ENCODE measurements at regions not wholly inside any gene's neighbourhood (a gene's known extent, or its start where the extent isn't known, plus 50 kb on each side); places are given as distances from the start of the nearest gene placed in this dataset.

- DNase-seq (ENCODE audit: low read depth in 1 of 2, low spot score in 1 of 2): no peak
- TF ChIP-seq CTCF (IDR thresholded peaks at IDR 0.05; ENCODE audit: low read depth, low read length): no peak
- H3K27ac ChIP-seq: no peak overlapping the region
These were observed 64.5 kb upstream of the MYL10 start for GRCh38 chr7:101693498-101694091.

GRCh38 chr7:101698964-101699363 lies 69.9 kb upstream of the MYL10 start:
- no peaks in the 10 kb centered on the region for H3K27me3 ChIP-seq
- no peak overlapping the region for H3K27ac ChIP-seq
- H3K4me1 ChIP-seq (ENCODE audit: low read depth): no peaks in the 10 kb centered on the region
- H3K4me3 ChIP-seq: no peak overlapping the region
- H3K36me3 ChIP-seq: no peaks in the 10 kb centered on the region
- no peaks in the 10 kb centered on the region for H3K9me3 ChIP-seq (ENCODE audit: low read depth)
- TF ChIP-seq CTCF (IDR thresholded peaks at IDR 0.05; ENCODE audit: low read depth, low read length): no peak
- DNase-seq (ENCODE audit: low read depth in 1 of 2, low spot score in 1 of 2): no peak

More at GRCh38 chr7:101693498-101694091, 64.5 kb upstream of the MYL10 start:
- H3K4me1 ChIP-seq (ENCODE audit: low read depth): peaks cover 6% of the 10 kb centered on the region
- H3K36me3 ChIP-seq: no peaks in the 10 kb centered on the region
- H3K27me3 ChIP-seq: no peaks in the 10 kb centered on the region
- H3K9me3 ChIP-seq (ENCODE audit: low read depth): no peaks in the 10 kb centered on the region
- H3K4me3 ChIP-seq: no peak overlapping the region

GRCh38 chr7:101699399-101699798 lies 70.3 kb upstream of the MYL10 start:
- TF ChIP-seq CTCF (IDR thresholded peaks at IDR 0.05; ENCODE audit: low read depth, low read length): no peak
- H3K4me1 ChIP-seq (ENCODE audit: low read depth): no peaks in the 10 kb centered on the region

GRCh38 chr7:101699881-101700823 lies 71.1 kb upstream of the MYL10 start:
- DNase-seq (ENCODE audit: low read depth in 1 of 2, low spot score in 1 of 2): no peak
- Histone ChIP-seq H3K4me1 (ENCODE audit: low read depth) (no peaks in the 10 kb centered on the region), H3K27ac (no peak overlapping the region), H3K27me3 (no peaks in the 10 kb centered on the region), H3K9me3 (ENCODE audit: low read depth) (no peaks in the 10 kb centered on the region), H3K4me3 (no peak overlapping the region), H3K36me3 (no peaks in the 10 kb centered on the region)
- TF ChIP-seq CTCF (IDR thresholded peaks at IDR 0.05; ENCODE audit: low read depth, low read length): no peak

More at GRCh38 chr7:101699399-101699798, 70.3 kb upstream of the MYL10 start:
- DNase-seq (ENCODE audit: low read depth in 1 of 2, low spot score in 1 of 2): no peak
- Histone ChIP-seq H3K27me3 (no peaks in the 10 kb centered on the region), H3K36me3 (no peaks in the 10 kb centered on the region), H3K9me3 (ENCODE audit: low read depth) (no peaks in the 10 kb centered on the region), H3K4me3 (no peak overlapping the region), H3K27ac (no peak overlapping the region)

- no peak overlapping the region for H3K4me3 ChIP-seq
- no peak for TF ChIP-seq CTCF (IDR thresholded peaks at IDR 0.05; ENCODE audit: low read depth, low read length)
These were observed 72.2 kb upstream of the MYL10 start for GRCh38 chr7:101701153-101701794.

More at GRCh38 chr7:101701153-101701794, 72.2 kb upstream of the MYL10 start:
- Histone ChIP-seq H3K4me1 (ENCODE audit: low read depth) (no peaks in the 10 kb centered on the region), H3K36me3 (no peaks in the 10 kb centered on the region), H3K27me3 (no peaks in the 10 kb centered on the region), H3K9me3 (ENCODE audit: low read depth) (no peaks in the 10 kb centered on the region), H3K27ac (no peak overlapping the region)
- no peak for DNase-seq (ENCODE audit: low read depth in 1 of 2, low spot score in 1 of 2)

Data from cardiac muscle cell (in vitro differentiated cells and primary cell).